Thyroid gland (tissue), 4 donors: ENCODE measurements at regions not wholly inside any gene's neighbourhood (a gene's known extent, or its start where the extent isn't known, plus 50 kb on each side); places are given as distances from the start of the nearest gene placed in this dataset.

Experiments used
- DNase-seq, 2 donors: peaks; one replicate each; pipeline ENCODE4 v3.0.0-alpha.2; 2019
- H3K27ac ChIP-seq, 3 donors: fragments of 200-600 bp; sonication (generic); 1 replicate in 2 of 3; 2 replicates in 1 of 3; pipeline ENCODE4 v1.5.1; 2016 to 2019; ENCODE audit warnings: mild to moderate bottlenecking in 1 of 3, moderate library complexity in 1 of 3
- H3K27me3 ChIP-seq: fragments of 200-600 bp; sonication (generic); one replicate; pipeline ENCODE4 v1.5.1; 2019
- H3K36me3 ChIP-seq, 2 donors: fragments of 200-600 bp; sonication (generic); one replicate each; pipeline ENCODE4 v1.5.1; 2016 to 2019
- H3K4me1 ChIP-seq, 2 donors: fragments of 200-600 bp; sonication (generic); one replicate each; pipeline ENCODE4 v1.5.1; 2017 to 2019
- H3K4me3 ChIP-seq, 3 donors: fragments of 200-600 bp; sonication (generic); replicated peaks in 1 of 3; 1 replicate in 2 of 3; 2 replicates in 1 of 3; pipeline ENCODE4 v1.5.1; 2016; ENCODE audit warnings: mild to moderate bottlenecking in 1 of 3
- H3K9me3 ChIP-seq: fragments of 200-600 bp; sonication (generic); one replicate; pipeline ENCODE4 v1.5.1; 2017
- POLR2A ChIP-seq, 2 donors: fragments of 450-650 bp; IDR thresholded peaks; one replicate each; pipeline ENCODE4 v1.6.1; 2017; ENCODE audit warnings: antibody characterized with exemption in 2 of 2, mild to moderate bottlenecking in 2 of 2, moderate library complexity in 1 of 2
- WGBS, 2 donors: methylation state at CpG; one replicate each; pipeline ENCODE4 v1.1.5; 2017; 5-methylcytosine and 5-hydroxymethylcytosine counted together
- intact Hi-C: fragments of 100-400 bp; cut with DNase I; formaldehyde crosslinking; loops from one replicate; pipeline ENCODE4 v1.15.1; 2023
- TF ChIP-seq, protein P1 (sequence below), 6 experiments: fragments of 200-600 bp in 3 of 6; fragments of 450-650 bp in 3 of 6; sonication (generic) in 3 of 6; IDR thresholded peaks; one replicate each; pipeline ENCODE4 v1.5.1; 2016 to 2019; ENCODE audit warnings: antibody characterized with exemption in 6 of 6, mild to moderate bottlenecking in 2 of 6, inconsistent platforms in 1 of 6, moderate library complexity in 1 of 6

DNA sequence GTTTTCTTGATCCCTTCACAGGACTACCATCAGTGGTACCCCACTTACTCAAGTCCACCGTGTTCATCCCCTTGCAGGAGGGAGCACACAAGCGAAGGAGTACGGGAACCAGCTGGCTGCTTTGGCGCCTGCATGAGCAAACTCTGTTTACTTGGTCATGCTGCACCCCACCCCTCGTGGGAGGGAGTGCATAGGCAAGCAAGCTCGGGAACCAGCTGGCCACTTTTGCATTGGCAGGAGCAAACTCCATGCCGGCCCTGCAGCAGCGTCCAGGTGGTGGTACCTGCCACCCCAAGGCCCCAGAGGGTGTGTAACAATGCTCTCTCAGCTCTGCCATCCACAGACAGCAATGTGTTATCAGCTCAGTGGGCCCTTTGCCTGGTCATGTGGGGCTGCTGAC lies 737.8 kb downstream of the FAM181B start:
- intact Hi-C loops = no loop called here
- 81 to 87% methylated on average over 8 of the region's 8 CpGs for WGBS, 2 donors
- TF ChIP-seq POLR2A (IDR thresholded peaks at IDR 0.05) = no peak
- TF ChIP-seq, protein P1, sequence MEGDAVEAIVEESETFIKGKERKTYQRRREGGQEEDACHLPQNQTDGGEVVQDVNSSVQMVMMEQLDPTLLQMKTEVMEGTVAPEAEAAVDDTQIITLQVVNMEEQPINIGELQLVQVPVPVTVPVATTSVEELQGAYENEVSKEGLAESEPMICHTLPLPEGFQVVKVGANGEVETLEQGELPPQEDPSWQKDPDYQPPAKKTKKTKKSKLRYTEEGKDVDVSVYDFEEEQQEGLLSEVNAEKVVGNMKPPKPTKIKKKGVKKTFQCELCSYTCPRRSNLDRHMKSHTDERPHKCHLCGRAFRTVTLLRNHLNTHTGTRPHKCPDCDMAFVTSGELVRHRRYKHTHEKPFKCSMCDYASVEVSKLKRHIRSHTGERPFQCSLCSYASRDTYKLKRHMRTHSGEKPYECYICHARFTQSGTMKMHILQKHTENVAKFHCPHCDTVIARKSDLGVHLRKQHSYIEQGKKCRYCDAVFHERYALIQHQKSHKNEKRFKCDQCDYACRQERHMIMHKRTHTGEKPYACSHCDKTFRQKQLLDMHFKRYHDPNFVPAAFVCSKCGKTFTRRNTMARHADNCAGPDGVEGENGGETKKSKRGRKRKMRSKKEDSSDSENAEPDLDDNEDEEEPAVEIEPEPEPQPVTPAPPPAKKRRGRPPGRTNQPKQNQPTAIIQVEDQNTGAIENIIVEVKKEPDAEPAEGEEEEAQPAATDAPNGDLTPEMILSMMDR (IDR thresholded peaks at IDR 0.05) = no peak

DNA sequence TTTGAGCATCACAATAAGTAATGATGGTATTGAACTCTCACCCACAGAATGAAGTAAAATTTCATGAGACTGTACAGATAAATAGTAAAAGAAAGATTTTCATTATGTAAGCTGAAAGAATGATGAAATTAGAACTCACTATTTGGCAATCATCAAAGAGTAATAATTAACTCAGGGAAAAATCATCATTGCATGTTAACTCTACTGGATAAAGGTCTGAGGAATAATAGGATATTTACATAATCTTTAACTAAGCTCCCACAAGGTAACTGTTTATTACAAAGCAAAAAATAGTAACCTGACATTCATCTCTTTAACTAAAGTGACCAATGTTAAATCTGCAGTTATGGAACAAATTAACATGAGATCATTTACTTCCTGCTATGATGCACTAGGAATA lies 739.9 kb downstream of the FAM181B start:
- Histone ChIP-seq H3K27me3 (no peaks in the 10 kb centered on the region), H3K4me3 (no peak overlapping the region), H3K9me3 (no peaks in the 10 kb centered on the region), H3K27ac (no peak overlapping the region), H3K36me3 (no peaks in the 10 kb centered on the region), H3K4me1 (no peaks in the 10 kb centered on the region)
- DNase-seq = no peak
- intact Hi-C loops = no loop called here
- TF ChIP-seq, protein P1 (IDR thresholded peaks at IDR 0.05) = no peak
- TF ChIP-seq POLR2A (IDR thresholded peaks at IDR 0.05) = no peak

More for the DNA sequence above, 737.8 kb downstream of the FAM181B start:
- Histone ChIP-seq H3K27me3 (no peaks in the 10 kb centered on the region), H3K27ac (no peak overlapping the region), H3K4me1 (no peaks in the 10 kb centered on the region), H3K4me3 (no peak overlapping the region), H3K36me3 (no peaks in the 10 kb centered on the region), H3K9me3 (no peaks in the 10 kb centered on the region)
- DNase-seq = no peak

DNA sequence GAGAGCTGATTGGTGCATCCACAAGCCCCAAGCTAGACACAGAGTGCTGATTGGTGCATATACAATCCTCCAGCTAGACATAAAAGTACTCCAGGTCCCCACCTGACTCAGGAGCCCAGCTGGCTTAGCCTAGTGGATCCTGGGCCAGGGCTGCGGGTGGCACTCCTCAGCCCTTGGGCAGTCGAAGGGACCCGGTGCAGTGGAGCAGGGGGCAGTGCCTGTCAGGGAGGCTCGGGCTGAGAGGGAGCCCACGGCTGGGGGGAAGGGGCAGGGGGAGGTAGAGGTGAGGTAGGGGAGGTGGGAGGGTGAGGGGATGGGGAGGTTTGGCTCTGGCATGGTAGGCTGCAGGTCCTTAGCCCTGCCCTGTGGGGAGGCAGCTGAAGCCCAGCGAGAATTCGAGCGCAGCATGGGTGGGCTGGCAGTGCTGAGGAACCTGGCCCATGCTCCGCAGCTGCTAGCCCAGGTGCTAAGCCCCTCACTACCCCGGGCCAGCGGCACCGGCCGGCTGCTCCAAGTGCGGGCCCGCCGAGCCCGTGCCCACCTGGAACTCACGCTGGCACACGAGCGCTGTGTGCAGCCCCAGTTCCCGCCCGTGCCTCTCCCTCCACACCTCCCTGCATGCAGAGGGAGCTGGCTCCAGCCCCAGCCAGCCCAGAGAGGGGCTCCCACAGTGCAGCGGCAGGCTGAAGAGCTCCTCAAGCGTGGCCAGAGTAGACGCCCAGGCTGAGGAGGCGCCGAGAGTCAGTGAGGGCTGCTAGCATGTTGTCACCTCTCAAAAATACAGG lies 742.8 kb downstream of the FAM181B start:
- H3K4me1 ChIP-seq = no peaks in the 10 kb centered on the region
- no peaks in the 10 kb centered on the region for H3K36me3 ChIP-seq
- no peak overlapping the region for H3K27ac ChIP-seq
- no peak for DNase-seq
- 94% methylated on average over 22 to 27 of the region's 27 CpGs for WGBS, 2 donors
- no peak overlapping the region for H3K4me3 ChIP-seq
- H3K27me3 ChIP-seq = no peaks in the 10 kb centered on the region
- TF ChIP-seq, protein P1 (IDR thresholded peaks at IDR 0.05) = no peak
- TF ChIP-seq POLR2A (IDR thresholded peaks at IDR 0.05) = no peak
- H3K9me3 ChIP-seq = no peaks in the 10 kb centered on the region
- intact Hi-C loops = no loop called here

DNA sequence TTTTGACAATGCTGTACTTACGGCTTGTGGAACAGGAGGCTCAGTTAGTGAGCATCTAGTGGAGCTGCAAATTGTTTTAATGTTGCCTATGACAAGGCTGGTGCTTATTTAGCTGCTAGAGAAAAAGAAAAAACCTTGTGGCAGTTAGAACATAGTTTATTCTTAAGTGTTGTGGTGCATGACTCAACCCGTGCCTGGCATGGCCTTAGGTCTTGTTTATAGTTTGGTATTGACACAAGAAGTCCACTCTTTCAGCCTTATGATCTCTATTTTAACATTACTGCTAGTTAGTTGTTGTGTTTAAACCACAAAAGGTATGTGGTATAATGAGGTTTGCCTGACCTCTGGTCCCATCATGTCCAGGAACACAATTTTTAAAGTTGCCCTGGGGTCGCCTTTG lies 744.6 kb downstream of the FAM181B start:
- Histone ChIP-seq H3K27me3 (no peaks in the 10 kb centered on the region), H3K4me1 (no peaks in the 10 kb centered on the region), H3K36me3 (no peaks in the 10 kb centered on the region), H3K4me3 (no peak overlapping the region), H3K27ac (no peak overlapping the region), H3K9me3 (no peaks in the 10 kb centered on the region)
- no peak for TF ChIP-seq POLR2A (IDR thresholded peaks at IDR 0.05)
- TF ChIP-seq, protein P1 (IDR thresholded peaks at IDR 0.05) = no peak
- WGBS, 2 donors = 60 to 68% methylated on average over 3 of the region's 3 CpGs
- intact Hi-C loops = no loop called here
- DNase-seq = no peak

DNA sequence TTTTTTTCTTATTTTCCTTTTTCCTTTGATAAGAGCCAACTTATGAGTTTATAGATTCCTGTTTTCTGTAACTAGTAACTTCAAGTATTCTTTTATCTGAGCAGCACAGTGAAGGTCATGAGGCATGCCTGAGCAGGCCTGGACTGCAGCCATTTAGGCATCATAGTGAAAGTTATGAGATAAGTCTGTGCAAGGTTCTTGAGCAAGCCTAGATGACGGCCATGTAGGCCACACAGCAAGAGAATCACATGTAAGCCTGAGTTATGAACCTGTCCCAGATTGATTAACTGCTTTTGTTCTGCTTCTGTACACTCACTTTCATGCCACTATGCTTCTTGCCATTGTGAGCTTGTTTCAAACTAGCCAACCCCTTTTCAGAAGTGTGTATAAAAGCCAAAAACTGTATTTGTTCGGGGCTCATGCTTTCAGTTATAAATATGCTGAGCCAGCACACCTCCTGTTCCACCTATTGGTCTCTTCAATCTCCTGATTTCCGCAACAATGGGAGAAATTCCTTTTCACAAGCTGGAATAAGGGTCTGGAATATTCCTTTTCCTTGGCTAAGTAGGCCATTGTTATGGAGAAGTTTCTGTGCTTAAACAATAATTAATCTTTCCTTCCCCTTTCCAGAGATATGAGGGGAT lies 745.7 kb downstream of the FAM181B start:
- Histone ChIP-seq H3K27ac (no peak overlapping the region), H3K9me3 (no peaks in the 10 kb centered on the region), H3K4me1 (no peaks in the 10 kb centered on the region), H3K27me3 (no peaks in the 10 kb centered on the region), H3K36me3 (no peaks in the 10 kb centered on the region), H3K4me3 (no peak overlapping the region)
- DNase-seq = peak; percentile 8 to 11
- intact Hi-C loops = no loop called here
- no peak for TF ChIP-seq POLR2A (IDR thresholded peaks at IDR 0.05)
- TF ChIP-seq, protein P1 (IDR thresholded peaks at IDR 0.05) = no peak
- 63 to 68% methylated on average over 3 of the region's 3 CpGs for WGBS, 2 donors
